NCI-H2227 (cell line): ENCODE measurements at regions not wholly inside any gene's neighbourhood (a gene's known extent, or its start where the extent isn't known, plus 50 kb on each side); places are given as distances from the start of the nearest gene placed in this dataset.

Experiments used
- DNase-seq: peaks from one replicate; lab custom pipeline; 2025; ENCODE audit not compliant: unreplicated experiment; lab: John Stamatoyannopoulos, UW

- no peak for DNase-seq
These were observed 248.2 kb upstream of the SORL1-AS1 start for GRCh38 chr11:121700968-121701367.

DNA sequence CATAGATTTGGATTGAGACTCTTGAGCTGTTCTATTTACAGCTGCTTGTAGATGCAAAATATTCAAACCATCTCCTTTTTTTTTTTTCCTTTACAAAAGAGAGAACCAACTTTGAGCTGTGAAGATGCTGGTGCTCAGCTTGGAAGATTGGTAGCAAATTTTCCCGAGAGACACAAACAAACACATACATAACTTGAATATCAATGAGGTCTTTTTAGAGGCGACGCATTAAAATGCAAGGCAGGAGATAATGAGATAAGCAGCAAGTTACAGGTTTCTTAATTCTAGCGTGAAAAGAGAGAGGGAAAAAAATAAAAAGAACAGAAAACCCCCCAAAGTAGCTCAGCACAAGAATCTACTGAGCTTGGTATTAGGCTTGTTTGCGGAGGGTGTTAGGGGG is 247.0 kb upstream of the SORL1-AS1 start:
- no peak for DNase-seq

DNA sequence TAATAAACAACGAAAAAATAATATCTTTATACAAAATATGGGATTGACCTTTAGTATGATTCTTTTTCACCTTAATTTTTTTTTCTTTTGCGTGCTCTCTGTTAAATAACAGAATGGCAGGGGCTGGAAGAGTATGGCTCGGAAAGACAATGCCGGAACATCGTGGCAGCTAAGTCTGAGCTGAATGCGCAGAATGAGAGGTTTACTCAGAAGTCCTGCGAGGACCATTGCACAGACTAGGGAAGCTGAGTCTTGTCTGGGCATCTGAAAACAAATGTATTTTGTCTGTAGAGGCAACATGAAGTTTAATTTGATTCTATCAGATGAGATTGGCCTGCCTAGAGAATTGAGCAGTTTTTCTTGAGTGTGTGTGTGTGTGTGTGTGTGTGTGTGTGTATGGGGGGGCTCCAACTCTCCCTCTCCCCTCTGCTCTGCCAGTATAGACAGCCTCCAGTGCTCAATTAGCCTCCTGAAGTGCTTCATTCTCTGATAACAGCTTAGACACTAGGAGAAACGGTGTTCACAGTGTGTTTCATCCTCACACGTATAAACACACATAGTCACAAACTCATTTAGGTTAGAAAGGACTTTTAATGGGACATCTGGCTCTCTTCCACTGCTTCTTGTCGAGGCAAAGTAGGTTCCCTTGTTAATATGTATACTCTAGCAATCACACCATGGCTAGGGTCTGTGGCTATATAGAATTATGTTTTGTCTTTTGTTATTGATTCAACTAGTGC is 244.3 kb upstream of the SORL1-AS1 start:
- DNase-seq, result no peak

DNA sequence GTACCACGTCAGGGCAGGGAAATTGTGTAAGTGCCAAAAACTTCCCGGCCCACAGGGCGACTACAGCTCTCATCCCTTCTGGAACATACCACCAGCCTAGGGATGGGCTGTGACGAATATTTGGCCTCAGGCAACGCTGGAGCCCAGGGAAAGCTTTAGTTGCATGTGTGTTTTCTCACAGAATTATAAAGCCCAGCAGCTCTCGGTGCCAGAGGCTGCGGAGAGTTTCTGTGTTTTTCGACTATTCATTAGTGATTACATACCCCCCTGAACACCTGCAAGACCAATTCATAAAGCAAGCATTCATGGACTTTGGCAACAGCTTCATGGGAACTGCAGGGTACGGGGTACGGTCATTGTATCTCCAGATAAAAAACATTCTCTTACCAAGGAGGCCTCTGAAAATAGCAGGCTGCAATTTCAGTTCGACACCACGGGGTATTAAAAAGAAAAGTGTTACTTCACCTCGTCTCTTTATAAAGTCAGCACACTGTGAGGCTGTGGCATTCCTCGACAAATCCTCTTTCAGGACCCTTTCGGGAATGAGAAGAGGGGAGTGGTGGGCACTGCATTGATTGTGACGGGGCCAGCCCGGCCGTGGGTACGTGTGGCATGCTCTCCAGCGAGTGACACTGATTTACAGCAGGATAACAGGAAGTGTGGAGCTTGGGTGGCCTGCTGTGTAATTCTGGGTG is 243.6 kb upstream of the SORL1-AS1 start:
- peak; percentile 24 for DNase-seq

DNA sequence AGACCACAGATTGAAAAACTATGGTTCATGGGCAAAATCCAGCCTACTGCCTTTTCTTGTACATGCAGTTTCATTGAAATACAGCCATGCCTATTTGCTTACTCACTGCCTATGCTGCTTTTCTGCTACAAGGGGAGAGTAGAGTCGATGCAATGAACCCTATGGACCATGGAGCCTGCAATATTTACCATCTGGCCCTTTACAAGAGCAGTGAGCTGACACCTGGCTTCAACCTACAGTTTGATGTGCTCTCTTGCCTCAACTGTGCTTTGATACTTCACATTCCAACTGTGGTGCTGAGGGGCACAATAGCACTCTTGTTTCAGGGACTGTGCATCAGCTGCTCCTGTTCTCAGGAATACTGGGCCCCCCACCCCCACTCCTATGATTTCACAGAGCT is 239.5 kb upstream of the SORL1-AS1 start:
- DNase-seq, result no peak

- DNase-seq, result no peak
These were observed 236.3 kb upstream of the SORL1-AS1 start for GRCh38 chr11:121688860-121689614.

GRCh38 chr11:121688055-121688491 is 235.3 kb upstream of the SORL1-AS1 start:
- DNase-seq, result peak; percentile 26

DNA sequence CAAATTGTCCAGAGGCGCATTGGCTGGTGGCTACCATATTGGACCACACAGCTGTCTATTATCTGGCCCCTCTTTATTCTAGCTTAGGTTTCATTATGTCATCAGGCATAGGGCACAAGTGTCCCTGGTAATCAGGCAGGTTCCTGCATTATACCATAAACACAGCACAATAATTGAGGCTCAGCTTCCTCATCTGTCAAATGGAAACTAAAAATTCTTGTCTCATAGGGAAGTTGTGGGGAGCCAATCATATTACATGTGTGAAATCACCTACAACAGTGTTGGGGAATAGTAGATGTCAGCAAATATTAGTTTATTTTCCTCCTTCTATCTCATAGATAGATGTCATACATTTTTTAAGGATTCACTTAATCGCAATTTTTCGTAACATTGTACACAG is 231.0 kb upstream of the SORL1-AS1 start:
- no peak for DNase-seq
